ENCODE measurements at regions not wholly inside any gene's neighbourhood (a gene's known extent, or its start where the extent isn't known, plus 50 kb on each side); places are given as distances from the start of the nearest gene placed in this dataset.
"Not testable (repeated sequence)": the region's sequence is repeated elsewhere in the genome, so short reads cannot be mapped to it uniquely, and the experiment has no call there.

DNA sequence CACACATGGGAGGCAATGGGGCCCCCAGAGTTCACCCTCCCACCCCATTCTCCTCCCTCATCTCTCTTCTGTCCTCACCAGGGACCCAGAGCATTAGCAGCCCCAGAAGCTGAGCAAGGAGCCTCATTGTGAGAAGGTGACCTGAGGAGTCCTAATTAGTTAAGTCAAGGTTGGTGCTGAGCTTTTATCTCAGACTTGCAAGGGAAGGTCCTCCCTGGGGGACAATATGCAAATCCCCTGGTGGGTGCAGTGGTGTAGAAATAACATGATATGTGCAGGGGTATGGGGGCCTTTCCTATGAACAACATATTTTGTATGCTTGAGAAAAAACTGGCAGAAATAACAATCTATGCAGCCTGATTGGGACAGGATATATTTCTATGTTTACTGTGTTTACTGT, 485.5 kb downstream of the RPIA start:
- intact Hi-C loops (cut with DNase I); DNase-seq (ENCODE audit: low spot score): not testable (repeated sequence)

GRCh38 chr2:89182221-89182620, 490.7 kb downstream of the RPIA start:
- DNase-seq (ENCODE audit: low spot score); intact Hi-C loops (cut with DNase I): not testable (repeated sequence)

DNA sequence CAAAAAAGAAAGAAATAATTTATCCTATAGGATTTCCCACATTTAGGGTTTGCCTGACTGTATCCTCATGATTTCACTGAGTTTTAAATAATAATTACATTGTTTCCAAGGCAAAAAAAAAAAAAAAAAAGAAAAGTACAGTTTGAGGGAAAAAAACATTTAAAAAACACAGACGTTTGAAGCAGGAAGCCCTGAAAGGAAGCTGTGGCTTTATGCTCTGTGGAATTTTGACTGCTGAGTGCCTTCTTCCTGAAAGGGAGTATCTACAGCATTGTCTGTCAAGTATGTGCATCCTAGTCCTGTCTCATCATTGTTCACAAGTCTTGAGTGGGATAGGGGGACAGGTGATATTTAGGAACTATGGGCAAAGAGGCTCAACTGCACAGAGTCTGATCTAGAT, 493.3 kb downstream of the RPIA start:
- DNase-seq (ENCODE audit: low spot score); intact Hi-C loops (cut with DNase I): not testable (repeated sequence)

- intact Hi-C loops (cut with DNase I); DNase-seq (ENCODE audit: low spot score): not testable (repeated sequence)
Measured at GRCh38 chr2:89195636-89196251, 504.3 kb downstream of the RPIA start.

DNA sequence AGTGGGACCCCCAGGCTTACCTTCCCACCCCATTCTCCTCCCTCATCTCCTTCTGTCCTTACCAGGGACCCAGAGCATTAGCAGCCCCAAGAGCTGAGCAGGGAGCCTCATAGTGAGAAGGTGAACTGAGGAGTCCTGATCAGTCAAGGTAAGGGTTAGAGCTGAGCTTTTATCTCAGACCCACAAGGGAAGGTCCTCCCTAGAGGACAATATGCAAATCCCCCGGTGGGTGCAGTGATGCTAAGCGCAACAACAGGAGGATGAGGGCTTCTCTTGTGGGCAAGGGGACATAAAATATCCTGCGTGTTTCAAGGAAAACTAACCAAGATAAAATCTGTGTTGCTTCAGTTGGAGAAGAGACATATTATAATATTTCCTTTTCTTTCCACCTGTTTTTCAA, 505.2 kb downstream of the RPIA start:
- intact Hi-C loops (cut with DNase I); DNase-seq (ENCODE audit: low spot score): not testable (repeated sequence)

DNA sequence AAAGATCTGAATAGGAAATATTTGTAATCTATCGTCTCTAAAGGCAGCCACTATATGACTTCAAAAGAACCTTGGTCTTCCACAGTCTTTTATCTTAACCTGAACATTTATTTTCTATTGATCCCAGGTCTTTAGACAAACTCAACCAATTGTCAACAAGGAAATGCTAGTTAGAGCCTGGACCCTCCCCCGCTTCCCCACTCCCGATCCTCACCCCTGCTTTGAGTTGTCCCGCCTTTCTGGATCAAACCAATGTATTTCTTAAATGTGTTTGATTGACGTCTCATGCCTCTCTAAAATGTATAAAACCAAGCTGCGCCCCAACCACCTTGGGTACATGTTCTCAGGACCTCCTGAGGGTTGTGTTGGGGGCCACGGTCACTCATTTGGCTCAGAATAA, 506.6 kb downstream of the RPIA start:
- intact Hi-C loops (cut with DNase I); DNase-seq (ENCODE audit: low spot score): not testable (repeated sequence)

DNA sequence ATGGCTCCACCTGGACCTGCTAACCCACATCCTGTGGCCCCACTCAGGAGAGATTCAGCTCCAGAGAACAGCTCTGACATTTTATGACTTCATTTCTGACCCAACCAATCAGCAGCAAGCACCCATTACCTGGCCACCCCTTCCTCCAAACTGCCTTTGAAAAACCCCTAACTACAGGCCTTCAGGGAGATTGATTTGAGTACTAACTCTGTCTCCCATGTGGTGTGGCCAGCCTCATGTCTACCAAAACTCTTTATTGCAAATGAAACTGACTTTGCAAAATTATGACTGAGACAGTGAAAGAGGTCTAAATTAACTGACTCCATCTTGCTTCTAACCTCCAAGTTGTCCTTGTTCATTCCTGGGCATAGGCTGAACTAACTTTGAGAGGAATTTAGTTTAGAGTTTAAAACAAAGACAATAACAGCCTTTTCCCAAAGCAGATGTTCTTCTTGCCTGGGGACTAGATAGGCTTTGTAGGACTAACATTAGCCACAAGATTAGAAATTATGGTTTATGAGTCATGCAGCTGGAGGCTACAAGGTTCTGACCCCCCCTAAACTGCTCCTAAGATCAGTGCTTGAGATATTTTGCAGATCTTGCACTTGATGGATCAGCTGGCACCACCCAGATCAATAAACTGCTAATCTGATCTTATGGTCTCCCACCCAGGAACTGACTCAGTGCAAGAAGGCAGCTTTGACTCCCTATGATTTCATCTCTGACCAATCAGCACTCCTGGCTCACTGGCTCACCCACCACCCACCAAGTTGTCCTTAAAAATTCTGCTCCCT, 508.2 kb downstream of the RPIA start:
- DNase-seq (ENCODE audit: low spot score); intact Hi-C loops (cut with DNase I): not testable (repeated sequence)

GRCh38 chr2:89200247-89200527, 508.7 kb downstream of the RPIA start:
- intact Hi-C loops (cut with DNase I): not testable (repeated sequence)

DNA sequence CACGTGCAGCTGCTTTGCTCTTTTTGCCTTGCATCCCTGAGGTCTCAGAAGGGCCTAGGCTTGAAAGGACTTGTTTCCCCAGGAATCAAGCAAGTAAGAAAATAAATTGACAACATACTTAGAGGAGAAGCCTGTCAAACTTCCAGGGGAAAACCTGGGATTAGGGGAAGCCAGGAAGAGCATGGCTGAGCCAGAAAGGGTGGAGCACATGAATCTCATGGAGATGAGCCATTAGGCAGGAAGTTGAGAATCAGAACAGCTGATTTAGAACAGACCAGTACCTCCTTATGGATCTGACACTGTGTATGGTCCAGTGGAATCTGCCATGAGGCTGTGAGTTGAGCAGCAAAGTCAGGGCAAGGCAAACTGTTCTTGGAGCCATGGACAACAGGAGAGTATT, 511.0 kb downstream of the RPIA start:
- intact Hi-C loops (cut with DNase I); DNase-seq (ENCODE audit: low spot score): not testable (repeated sequence)

More at GRCh38 chr2:89200247-89200527, 508.7 kb downstream of the RPIA start:
- DNase-seq (ENCODE audit: low spot score): not testable (repeated sequence)

DNA sequence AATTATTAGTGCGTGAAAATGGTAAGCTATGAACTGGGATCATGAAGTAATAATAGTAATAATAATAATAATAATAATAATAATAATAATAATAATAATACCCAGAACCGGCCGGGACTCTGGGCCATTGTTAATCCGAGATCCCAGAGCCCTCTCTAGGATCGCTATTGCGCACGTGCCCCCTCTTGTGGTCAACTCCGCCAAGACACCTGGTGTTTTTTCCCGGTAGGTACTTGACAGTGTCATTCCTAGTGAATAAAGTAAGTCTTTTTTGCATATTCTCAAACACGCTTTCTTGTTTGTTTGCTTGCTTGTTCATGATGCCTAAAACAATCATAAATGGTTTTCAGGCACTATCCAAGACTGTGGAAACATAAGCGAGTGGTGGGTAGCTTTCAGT, 513.7 kb downstream of the RPIA start:
- DNase-seq (ENCODE audit: low spot score); intact Hi-C loops (cut with DNase I): not testable (repeated sequence)

GRCh38 chr2:89208144-89208932, 516.9 kb downstream of the RPIA start:
- intact Hi-C loops (cut with DNase I); DNase-seq (ENCODE audit: low spot score): not testable (repeated sequence)

DNA sequence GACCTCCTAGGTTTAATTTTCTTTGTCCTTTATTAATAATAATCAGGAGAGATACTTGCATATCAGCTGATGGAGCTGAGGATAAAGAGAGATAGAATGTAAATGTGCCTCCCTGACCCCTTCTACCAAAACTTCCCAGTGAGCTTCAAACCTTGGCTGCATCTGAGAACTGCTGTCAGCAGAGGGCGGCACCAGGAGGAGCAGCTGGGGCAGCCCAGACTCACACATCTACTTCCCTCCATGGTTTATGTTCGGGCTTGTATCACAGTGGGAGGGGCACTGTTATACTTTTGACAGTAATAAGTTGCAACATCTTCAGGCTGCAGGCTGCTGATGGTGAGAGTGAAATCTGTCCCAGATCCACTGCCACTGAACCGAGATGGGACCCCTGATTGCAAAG, 521.7 kb downstream of the RPIA start:
- intact Hi-C loops (cut with DNase I): not testable (repeated sequence)

GRCh38 chr2:89213811-89214210, 522.3 kb downstream of the RPIA start:
- DNase-seq (ENCODE audit: low spot score); intact Hi-C loops (cut with DNase I): not testable (repeated sequence)

More for the DNA sequence above, 521.7 kb downstream of the RPIA start:
- not testable (repeated sequence) for DNase-seq (ENCODE audit: low spot score)

- intact Hi-C loops (cut with DNase I); DNase-seq (ENCODE audit: low spot score): not testable (repeated sequence)
Measured at GRCh38 chr2:89221474-89221873, 530.0 kb downstream of the RPIA start.

DNA sequence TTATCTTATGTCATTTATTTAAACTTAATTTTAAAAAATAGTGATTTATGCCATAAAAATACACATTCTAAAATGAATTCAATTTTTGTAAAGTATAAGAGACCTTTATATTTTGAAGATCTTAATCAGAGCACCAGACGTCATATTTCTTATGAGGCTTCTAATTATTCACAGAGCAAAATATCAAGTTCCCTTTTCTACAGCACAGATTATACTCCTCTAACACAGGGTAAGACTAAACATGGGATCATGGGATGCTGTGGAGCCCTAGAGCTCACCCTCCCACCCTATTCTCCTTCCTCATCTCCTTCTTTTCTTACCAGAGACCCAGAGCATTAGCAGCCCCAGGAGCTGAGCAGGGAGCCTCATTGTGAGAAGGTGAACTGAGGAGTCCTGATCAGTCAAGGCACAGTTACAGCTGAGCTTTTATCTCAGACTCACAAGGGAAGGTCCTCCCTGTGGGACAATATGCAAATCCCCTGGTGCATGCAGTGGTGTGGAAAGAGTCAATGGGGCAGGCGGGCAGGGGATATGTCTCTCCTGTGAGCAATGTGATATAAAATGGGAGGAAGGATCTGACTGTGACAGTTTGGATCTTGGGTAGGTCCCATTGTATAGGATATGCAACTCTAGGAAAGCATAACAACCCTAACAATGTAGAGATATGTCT, 530.7 kb downstream of the RPIA start:
- intact Hi-C loops (cut with DNase I): not testable (repeated sequence)

GRCh38 chr2:89224803-89225202, 533.3 kb downstream of the RPIA start:
- DNase-seq (ENCODE audit: low spot score); intact Hi-C loops (cut with DNase I): not testable (repeated sequence)

More for the DNA sequence above, 530.7 kb downstream of the RPIA start:
- not testable (repeated sequence) for DNase-seq (ENCODE audit: low spot score)

GRCh38 chr2:89229979-89230378, 538.5 kb downstream of the RPIA start:
- DNase-seq (ENCODE audit: low spot score); intact Hi-C loops (cut with DNase I): not testable (repeated sequence)

GRCh38 chr2:89231241-89231640, 539.8 kb downstream of the RPIA start:
- intact Hi-C loops (cut with DNase I); DNase-seq (ENCODE audit: low spot score): not testable (repeated sequence)

- DNase-seq (ENCODE audit: low spot score): not testable (repeated sequence)
Measured at GRCh38 chr2:89233931-89234330, 542.5 kb downstream of the RPIA start.

More at GRCh38 chr2:89233931-89234330, 542.5 kb downstream of the RPIA start:
- intact Hi-C loops (cut with DNase I): not testable (repeated sequence)

Measured in posterior vena cava (tissue), 2 donors.